ENCODE measurements at regions not wholly inside any gene's neighbourhood (a gene's known extent, or its start where the extent isn't known, plus 50 kb on each side); places are given as distances from the start of the nearest gene placed in this dataset.
A peak's percentile ranks its signal among the peaks of the same experiment; 100 is the strongest.

DNA sequence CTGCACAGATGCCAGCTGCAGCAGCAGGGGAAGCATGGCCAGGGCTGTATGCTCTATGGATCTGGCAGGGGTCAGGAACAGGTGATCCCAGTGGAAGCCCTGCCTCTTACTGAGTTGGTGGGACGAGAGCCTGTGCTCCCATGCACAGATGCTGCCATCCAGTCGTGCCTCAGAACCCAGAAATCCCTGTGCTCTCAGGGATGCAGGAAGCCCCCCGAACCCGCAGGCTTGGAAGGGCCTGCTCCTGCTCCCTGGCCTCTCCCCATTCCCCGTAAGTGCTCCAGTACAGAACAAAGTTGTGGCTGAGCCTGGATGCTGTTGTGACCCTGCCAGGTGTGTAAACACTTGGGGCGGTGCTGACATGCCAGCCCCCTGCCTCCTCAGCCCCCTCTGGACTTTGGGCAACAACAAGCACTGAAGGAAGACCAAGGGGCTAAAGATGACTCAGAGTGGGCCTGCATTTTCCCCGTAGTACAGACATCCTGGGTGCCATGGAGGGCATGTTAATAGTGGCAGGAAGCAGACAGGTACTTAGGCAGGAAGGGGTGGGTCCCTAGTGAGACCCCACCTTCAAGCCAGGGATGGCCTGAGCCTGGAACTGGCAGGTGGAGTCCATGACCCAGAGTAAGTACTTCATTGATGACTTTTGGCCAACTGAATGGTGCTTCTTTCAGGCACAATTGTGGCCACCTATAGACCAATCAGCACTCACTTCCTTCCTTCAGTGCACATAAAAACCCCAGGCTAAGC is 1640.7 kb downstream of the C4orf33 start:
- H3K27ac ChIP-seq: no peak overlapping the region
- H3K9me3 ChIP-seq: no peaks in the 10 kb centered on the region
- TF ChIP-seq MYC (IDR thresholded peaks at IDR 0.05; ENCODE audit: borderline replicate concordance, low read length) (no peak), POLR2A (IDR thresholded peaks at IDR 0.05; ENCODE audit: low read length) (no peak), PHF8 (IDR thresholded peaks at IDR 0.05; ENCODE audit: borderline replicate concordance, low read depth) (no peak), SMC3 (IDR thresholded peaks at IDR 0.05) (no peak), FOSL2 (IDR thresholded peaks at IDR 0.05) (no peak), FOSL2 (CRISPR knock-in tag; IDR thresholded peaks at IDR 0.05) (no peak), JUNB (IDR thresholded peaks at IDR 0.05) (no peak)
- ChIA-PET CTCF (no interaction called here), POLR2A (no interaction called here)
- H3K4me2 ChIP-seq: no peak overlapping the region
- DNase-seq (ENCODE audit: low read depth in 1 of 2, low spot score in 1 of 2) (no peak), FAIRE-seq (no peak), ATAC-seq (no peak)
- no peak overlapping the region for H3K4me3 ChIP-seq
- H3K4me1 ChIP-seq: no peaks in the 10 kb centered on the region
- 7% methylated on average over 3 of the region's 7 CpGs for WGBS (ENCODE audit: missing lambda C conversion rate)

DNA sequence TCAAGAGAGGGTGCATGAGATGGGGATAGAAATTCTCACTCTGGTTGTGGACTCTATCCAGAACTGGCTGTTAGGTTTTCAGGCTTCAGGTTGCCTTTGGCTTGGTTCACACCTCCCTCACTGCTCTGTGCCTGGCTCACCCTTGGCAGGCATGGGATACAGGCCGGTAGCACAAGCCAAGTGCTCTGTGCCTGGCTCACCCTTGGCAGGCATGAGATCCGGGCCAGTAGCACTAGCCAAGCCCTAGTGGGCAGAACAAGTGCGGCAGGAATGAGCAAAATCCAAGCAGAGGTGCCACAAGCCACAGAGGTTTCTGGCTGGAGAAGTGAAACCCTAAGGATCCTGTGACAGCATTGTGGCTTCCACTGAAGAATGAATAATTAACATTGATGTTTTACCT is 1642.3 kb downstream of the C4orf33 start:
- ChIA-PET CTCF (no interaction called here), POLR2A (no interaction called here)
- Histone ChIP-seq H3K4me2 (no peak overlapping the region), H3K4me1 (no peaks in the 10 kb centered on the region), H3K27ac (no peak overlapping the region), H3K9me3 (no peaks in the 10 kb centered on the region), H3K4me3 (no peak overlapping the region)
- no peak for ATAC-seq
- no peak for FAIRE-seq
- no peak for TF ChIP-seq POLR2A (IDR thresholded peaks at IDR 0.05; ENCODE audit: low read length)
- TF ChIP-seq NR3C1 (IDR thresholded peaks at IDR 0.05): no peak
- TF ChIP-seq NFE2L2 (conservative IDR thresholded peaks at IDR 0.05; ENCODE audit: low read length): no peak
- TF ChIP-seq NPAS2 (CRISPR knock-in tag; IDR thresholded peaks at IDR 0.05; ENCODE audit: borderline replicate concordance): no peak
- TF ChIP-seq KDM5A (IDR thresholded peaks at IDR 0.05): no peak
- TF ChIP-seq, protein P1, sequence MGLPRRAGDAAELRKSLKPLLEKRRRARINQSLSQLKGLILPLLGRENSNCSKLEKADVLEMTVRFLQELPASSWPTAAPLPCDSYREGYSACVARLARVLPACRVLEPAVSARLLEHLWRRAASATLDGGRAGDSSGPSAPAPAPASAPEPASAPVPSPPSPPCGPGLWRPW (IDR thresholded peaks at IDR 0.05): no peak
- TF ChIP-seq HOXA7 (CRISPR knock-in tag; IDR thresholded peaks at IDR 0.05): no peak
- WGBS (ENCODE audit: missing lambda C conversion rate): 0% methylated on average over 1 of the region's 3 CpGs
- DNase-seq (ENCODE audit: low read depth in 1 of 2, low spot score in 1 of 2): no peak

GRCh38 chr4:130747842-130748241 is 1651.9 kb downstream of the C4orf33 start:
- no peak overlapping the region for H3K4me2 ChIP-seq
- H3K27ac ChIP-seq: no peak overlapping the region
- WGBS (ENCODE audit: missing lambda C conversion rate): 3% methylated on average over 1 of the region's 1 CpG
- ATAC-seq (no peak), FAIRE-seq (no peak), DNase-seq (ENCODE audit: low read depth in 1 of 2, low spot score in 1 of 2) (peak in 1 of 2 experiments; percentile 7)
- ChIA-PET CTCF (interaction anchor here (0.6 to 1.0 kb wide), 2 partner anchors 9 to 11 kb away, joined by 3 to 6 read pairs; no protein-coding TSS in a partner anchor), POLR2A (no interaction called here)
- TF ChIP-seq, protein P2, sequence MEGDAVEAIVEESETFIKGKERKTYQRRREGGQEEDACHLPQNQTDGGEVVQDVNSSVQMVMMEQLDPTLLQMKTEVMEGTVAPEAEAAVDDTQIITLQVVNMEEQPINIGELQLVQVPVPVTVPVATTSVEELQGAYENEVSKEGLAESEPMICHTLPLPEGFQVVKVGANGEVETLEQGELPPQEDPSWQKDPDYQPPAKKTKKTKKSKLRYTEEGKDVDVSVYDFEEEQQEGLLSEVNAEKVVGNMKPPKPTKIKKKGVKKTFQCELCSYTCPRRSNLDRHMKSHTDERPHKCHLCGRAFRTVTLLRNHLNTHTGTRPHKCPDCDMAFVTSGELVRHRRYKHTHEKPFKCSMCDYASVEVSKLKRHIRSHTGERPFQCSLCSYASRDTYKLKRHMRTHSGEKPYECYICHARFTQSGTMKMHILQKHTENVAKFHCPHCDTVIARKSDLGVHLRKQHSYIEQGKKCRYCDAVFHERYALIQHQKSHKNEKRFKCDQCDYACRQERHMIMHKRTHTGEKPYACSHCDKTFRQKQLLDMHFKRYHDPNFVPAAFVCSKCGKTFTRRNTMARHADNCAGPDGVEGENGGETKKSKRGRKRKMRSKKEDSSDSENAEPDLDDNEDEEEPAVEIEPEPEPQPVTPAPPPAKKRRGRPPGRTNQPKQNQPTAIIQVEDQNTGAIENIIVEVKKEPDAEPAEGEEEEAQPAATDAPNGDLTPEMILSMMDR (IDR thresholded peaks at IDR 0.05): peak; percentile 19; the same call in 1 of the 3 replicates
- TF ChIP-seq SREBF2 (IDR thresholded peaks at IDR 0.05): no peak
- peak; percentile 33 to 36; a peak in 3 of 5 replicates for TF ChIP-seq RAD21 (conservative IDR thresholded peaks at IDR 0.05 in 1 of 2, IDR thresholded peaks at IDR 0.05 in 1 of 2)
- no peaks in the 10 kb centered on the region for H3K9me3 ChIP-seq
- H3K4me1 ChIP-seq: no peaks in the 10 kb centered on the region
- no peak overlapping the region for H3K4me3 ChIP-seq

DNA sequence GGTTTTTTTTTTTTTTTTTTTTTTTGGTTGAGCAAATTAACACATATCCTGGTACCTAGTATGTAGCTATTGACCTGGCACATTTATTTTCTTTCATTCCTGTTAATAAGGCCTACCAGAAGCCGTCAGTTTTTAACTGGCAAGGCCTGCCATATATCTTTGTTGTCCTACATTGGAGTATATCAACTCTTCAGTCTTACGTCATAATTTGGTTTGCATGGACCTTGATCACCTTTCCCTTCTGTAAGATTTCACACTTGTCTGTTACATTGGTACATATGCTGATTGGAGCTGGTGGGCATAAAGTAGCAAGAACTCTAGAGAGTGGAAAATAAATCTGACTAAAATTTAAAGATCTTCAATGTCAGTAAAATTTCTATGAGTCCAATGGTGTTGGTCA is 1658.0 kb downstream of the C4orf33 start:
- no peak for DNase-seq (ENCODE audit: low read depth in 1 of 2, low spot score in 1 of 2)
- WGBS (ENCODE audit: missing lambda C conversion rate): 48% methylated on average over 2 of the region's 2 CpGs
- ChIA-PET POLR2A (no interaction called here), CTCF (no interaction called here)
- no peak overlapping the region for H3K27ac ChIP-seq
- no peak overlapping the region for H3K4me3 ChIP-seq
- no peaks in the 10 kb centered on the region for H3K4me1 ChIP-seq
- TF ChIP-seq, protein P3, sequence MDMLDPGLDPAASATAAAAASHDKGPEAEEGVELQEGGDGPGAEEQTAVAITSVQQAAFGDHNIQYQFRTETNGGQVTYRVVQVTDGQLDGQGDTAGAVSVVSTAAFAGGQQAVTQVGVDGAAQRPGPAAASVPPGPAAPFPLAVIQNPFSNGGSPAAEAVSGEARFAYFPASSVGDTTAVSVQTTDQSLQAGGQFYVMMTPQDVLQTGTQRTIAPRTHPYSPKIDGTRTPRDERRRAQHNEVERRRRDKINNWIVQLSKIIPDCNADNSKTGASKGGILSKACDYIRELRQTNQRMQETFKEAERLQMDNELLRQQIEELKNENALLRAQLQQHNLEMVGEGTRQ (IDR thresholded peaks at IDR 0.05): no peak
- TF ChIP-seq HOXB5 (CRISPR knock-in tag; IDR thresholded peaks at IDR 0.05) (no peak), PBX3 (IDR thresholded peaks at IDR 0.05) (no peak), HDAC2 (IDR thresholded peaks at IDR 0.05) (no peak), RARB (CRISPR knock-in tag; IDR thresholded peaks at IDR 0.05) (no peak), CBX8 (IDR thresholded peaks at IDR 0.05) (no peak), FOXS1 (CRISPR knock-in tag; IDR thresholded peaks at IDR 0.05) (no peak), MAFK (IDR thresholded peaks at IDR 0.05; ENCODE audit: partially characterized antibody) (no peak), CHD4 (IDR thresholded peaks at IDR 0.05; ENCODE audit: borderline replicate concordance) (no peak), PHF8 (IDR thresholded peaks at IDR 0.05; ENCODE audit: borderline replicate concordance, low read depth) (no peak)
- ATAC-seq: no peak
- H3K9me3 ChIP-seq: no peaks in the 10 kb centered on the region
- no peak overlapping the region for H3K4me2 ChIP-seq
- no peak for FAIRE-seq

Measured in A549 (cell line).